Ishikawa (cell line): ENCODE measurements at regions not wholly inside any gene's neighbourhood (a gene's known extent, or its start where the extent isn't known, plus 50 kb on each side); places are given as distances from the start of the nearest gene placed in this dataset.

Experiments used
- CEBPB ChIP-seq: IDR thresholded peaks from 2 replicates; pipeline ENCODE4 v1.6.1; 2012
- CREB1 ChIP-seq: IDR thresholded peaks from 2 replicates; pipeline ENCODE4 v1.6.1; 2012; ENCODE audit warnings: low read depth
- EGR1 ChIP-seq: IDR thresholded peaks from 2 replicates; pipeline ENCODE4 v1.6.1; 2012
- EP300 ChIP-seq: IDR thresholded peaks from 2 replicates; pipeline ENCODE4 v1.6.1; 2012; ENCODE audit warnings: borderline replicate concordance
- FOXM1 ChIP-seq: IDR thresholded peaks from 2 replicates; pipeline ENCODE4 v1.6.1; 2012; ENCODE audit warnings: low read depth, borderline replicate concordance
- NFIC ChIP-seq: IDR thresholded peaks from 2 replicates; pipeline ENCODE4 v1.6.1; 2012
- RAD21 ChIP-seq: IDR thresholded peaks from 2 replicates; pipeline ENCODE4 v1.6.1; 2012; ENCODE audit warnings: low read depth
- TAF1 ChIP-seq: IDR thresholded peaks from 2 replicates; pipeline ENCODE4 v1.6.1; 2012; ENCODE audit warnings: low read depth, mild to moderate bottlenecking
- TCF12 ChIP-seq: IDR thresholded peaks from 2 replicates; pipeline ENCODE4 v1.6.1; 2012; ENCODE audit warnings: low read depth
- TEAD4 ChIP-seq: IDR thresholded peaks from 2 replicates; pipeline ENCODE4 v1.6.1; 2012
- YY1 ChIP-seq: IDR thresholded peaks from 2 replicates; pipeline ENCODE4 v1.6.1; 2012; ENCODE audit warnings: low read depth
- ZBTB7A ChIP-seq: IDR thresholded peaks from 2 replicates; pipeline ENCODE4 v1.6.1; 2012; ENCODE audit warnings: low read depth
- TF ChIP-seq, protein P1 (sequence below): IDR thresholded peaks from 2 replicates; pipeline ENCODE4 v1.6.1; 2012; ENCODE audit warnings: low read depth, mild to moderate bottlenecking
- TF ChIP-seq, protein P2 (sequence below): IDR thresholded peaks from 2 replicates; pipeline ENCODE4 v1.6.1; 2012
- TF ChIP-seq, protein P3 (sequence below): IDR thresholded peaks from 2 replicates; pipeline ENCODE4 v1.6.1; 2012

DNA sequence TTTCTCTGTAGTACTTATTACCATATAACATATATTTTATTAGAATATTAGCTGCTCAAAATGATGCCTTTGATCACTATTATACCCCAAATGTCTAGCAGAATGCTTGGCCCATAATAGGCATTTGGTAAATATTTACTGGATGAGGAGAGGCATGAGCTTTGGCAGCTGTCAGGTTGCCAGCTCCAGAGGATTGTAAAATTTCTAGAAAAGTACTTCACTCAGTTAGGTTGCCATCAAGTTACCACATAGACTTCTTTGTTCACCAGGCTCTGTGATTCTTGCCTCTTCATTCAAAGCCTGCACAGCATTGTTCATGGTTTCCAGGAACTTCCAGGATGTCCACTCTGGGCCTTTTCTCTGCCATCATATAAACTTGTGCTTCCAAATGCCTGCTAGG is 582.8 kb downstream of the PDCD6IP start:
- TF ChIP-seq TCF12 (no peak), ZBTB7A (no peak), EGR1 (no peak), EP300 (no peak), CREB1 (no peak), FOXM1 (no peak), RAD21 (no peak), TAF1 (no peak), NFIC (no peak), TEAD4 (no peak), CEBPB (no peak), YY1 (no peak)
- TF ChIP-seq, protein P1, sequence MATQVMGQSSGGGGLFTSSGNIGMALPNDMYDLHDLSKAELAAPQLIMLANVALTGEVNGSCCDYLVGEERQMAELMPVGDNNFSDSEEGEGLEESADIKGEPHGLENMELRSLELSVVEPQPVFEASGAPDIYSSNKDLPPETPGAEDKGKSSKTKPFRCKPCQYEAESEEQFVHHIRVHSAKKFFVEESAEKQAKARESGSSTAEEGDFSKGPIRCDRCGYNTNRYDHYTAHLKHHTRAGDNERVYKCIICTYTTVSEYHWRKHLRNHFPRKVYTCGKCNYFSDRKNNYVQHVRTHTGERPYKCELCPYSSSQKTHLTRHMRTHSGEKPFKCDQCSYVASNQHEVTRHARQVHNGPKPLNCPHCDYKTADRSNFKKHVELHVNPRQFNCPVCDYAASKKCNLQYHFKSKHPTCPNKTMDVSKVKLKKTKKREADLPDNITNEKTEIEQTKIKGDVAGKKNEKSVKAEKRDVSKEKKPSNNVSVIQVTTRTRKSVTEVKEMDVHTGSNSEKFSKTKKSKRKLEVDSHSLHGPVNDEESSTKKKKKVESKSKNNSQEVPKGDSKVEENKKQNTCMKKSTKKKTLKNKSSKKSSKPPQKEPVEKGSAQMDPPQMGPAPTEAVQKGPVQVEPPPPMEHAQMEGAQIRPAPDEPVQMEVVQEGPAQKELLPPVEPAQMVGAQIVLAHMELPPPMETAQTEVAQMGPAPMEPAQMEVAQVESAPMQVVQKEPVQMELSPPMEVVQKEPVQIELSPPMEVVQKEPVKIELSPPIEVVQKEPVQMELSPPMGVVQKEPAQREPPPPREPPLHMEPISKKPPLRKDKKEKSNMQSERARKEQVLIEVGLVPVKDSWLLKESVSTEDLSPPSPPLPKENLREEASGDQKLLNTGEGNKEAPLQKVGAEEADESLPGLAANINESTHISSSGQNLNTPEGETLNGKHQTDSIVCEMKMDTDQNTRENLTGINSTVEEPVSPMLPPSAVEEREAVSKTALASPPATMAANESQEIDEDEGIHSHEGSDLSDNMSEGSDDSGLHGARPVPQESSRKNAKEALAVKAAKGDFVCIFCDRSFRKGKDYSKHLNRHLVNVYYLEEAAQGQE: no peak
- TF ChIP-seq, protein P2, sequence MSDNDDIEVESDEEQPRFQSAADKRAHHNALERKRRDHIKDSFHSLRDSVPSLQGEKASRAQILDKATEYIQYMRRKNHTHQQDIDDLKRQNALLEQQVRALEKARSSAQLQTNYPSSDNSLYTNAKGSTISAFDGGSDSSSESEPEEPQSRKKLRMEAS: no peak
- TF ChIP-seq, protein P3, sequence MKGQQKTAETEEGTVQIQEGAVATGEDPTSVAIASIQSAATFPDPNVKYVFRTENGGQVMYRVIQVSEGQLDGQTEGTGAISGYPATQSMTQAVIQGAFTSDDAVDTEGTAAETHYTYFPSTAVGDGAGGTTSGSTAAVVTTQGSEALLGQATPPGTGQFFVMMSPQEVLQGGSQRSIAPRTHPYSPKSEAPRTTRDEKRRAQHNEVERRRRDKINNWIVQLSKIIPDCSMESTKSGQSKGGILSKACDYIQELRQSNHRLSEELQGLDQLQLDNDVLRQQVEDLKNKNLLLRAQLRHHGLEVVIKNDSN: no peak

DNA sequence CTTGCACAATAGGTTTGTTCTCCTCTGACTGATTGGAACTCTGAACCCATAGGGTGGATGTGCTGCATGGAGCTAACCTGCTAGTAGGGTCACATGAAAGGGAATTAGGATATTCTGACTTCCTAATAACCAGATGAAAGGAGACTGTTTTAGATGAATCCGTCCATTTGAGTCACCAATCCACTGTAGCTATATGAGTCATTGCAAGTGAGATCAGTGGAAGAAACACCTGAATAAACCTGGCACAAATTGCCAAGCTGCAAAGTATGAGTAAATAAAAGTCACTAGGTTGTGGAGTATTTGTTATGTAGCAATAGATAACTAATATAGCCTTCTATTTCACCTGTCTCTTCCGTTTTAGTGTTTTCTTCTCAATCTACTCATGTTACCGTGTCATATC is 584.4 kb downstream of the PDCD6IP start:
- no peak for TF ChIP-seq YY1
- TF ChIP-seq ZBTB7A: no peak
- no peak for TF ChIP-seq FOXM1
- no peak for TF ChIP-seq EGR1

DNA sequence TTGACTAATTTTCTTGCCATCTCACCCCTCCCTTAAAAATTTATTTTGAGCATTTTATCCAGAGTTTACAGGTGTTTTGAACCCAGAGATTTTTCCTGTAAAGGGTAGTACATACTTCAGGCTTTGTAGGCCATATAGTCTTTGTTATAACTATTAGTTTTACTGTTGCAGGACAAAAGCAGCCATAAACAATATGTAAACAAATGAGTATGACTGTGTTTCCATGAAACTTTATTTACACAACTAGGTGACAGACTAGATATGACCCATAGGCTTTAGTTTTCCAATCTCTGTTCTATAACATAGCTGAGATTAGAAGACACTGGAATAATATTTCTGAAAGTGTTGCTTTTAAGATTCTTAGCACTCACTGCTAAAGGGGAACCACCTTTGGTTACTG is 587.9 kb downstream of the PDCD6IP start:
- TF ChIP-seq RAD21 (no peak), FOXM1 (no peak), TEAD4 (no peak), EP300 (no peak), EGR1 (no peak), YY1 (no peak), TCF12 (no peak), ZBTB7A (no peak), TAF1 (no peak), CEBPB (no peak), NFIC (no peak), CREB1 (no peak)
- TF ChIP-seq, protein P3: no peak
- TF ChIP-seq, protein P1: no peak
- TF ChIP-seq, protein P2: no peak

DNA sequence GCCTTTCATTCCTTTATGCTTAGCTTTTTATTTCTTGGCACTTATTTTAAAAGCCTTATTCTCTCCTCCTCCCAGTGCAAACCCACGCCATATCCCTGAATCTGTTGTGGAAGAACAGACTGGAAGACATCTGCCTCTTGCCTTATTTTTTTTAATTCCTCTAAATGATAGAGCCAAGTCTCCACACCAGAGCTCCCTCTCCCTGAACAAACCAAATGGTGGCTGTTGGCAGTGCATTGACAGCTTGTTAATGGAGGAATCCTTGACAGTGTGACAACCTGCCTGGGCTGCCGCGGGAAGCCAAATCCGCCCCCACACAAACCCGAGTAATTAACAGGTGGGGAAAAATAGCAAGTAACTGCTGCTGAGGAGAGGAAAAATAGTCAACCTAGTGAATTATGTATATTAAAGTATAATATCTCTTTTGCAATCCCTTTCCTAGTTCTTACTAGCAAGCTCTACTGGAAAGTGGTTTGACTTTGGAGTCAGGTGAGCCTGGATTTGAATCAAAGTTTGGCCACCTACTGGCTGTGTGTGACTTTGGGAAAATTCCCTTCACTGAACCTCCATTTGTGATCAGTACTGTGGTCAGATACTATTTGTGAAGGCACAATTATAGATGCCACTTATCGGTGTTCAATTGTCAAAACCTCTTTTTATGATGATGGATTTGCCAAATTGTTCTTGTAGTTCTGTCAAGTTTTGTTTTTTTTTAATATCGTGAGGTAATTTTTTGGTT is 589.6 kb downstream of the PDCD6IP start:
- TF ChIP-seq, protein P2: no peak
- no peak for TF ChIP-seq YY1
- TF ChIP-seq, protein P1: no peak
- no peak for TF ChIP-seq TAF1
- TF ChIP-seq EGR1: no peak
- no peak for TF ChIP-seq EP300
- TF ChIP-seq, protein P3: no peak
- no peak for TF ChIP-seq TEAD4
- no peak for TF ChIP-seq TCF12
- no peak for TF ChIP-seq CREB1
- TF ChIP-seq NFIC: no peak
- TF ChIP-seq FOXM1: no peak
